Adrenal gland (tissue), 5 donors: ENCODE measurements at regions not wholly inside any gene's neighbourhood (a gene's known extent, or its start where the extent isn't known, plus 50 kb on each side); places are given as distances from the start of the nearest gene placed in this dataset.

ENCODE experiments used
- POLR2A ChIP-seq, 2 donors: fragments of 450-650 bp; IDR thresholded peaks; one replicate each; pipeline ENCODE4 v1.6.1; 2017; ENCODE audit warnings: antibody characterized with exemption in 2 of 2, mild to moderate bottlenecking in 2 of 2, moderate library complexity in 1 of 2
- TF ChIP-seq, protein P1 (sequence below), 6 experiments: fragments of 450-650 bp in 4 of 6; fragments of 200-600 bp in 2 of 6; sonication (generic) in 1 of 6; IDR thresholded peaks; 1 replicate in 5 of 6; 2 replicates in 1 of 6; pipeline versions ENCODE4 v1.5.1 to v1.8.0; 2016 to 2021; ENCODE audit warnings: antibody characterized with exemption in 6 of 6, mild to moderate bottlenecking in 2 of 6, moderate library complexity in 1 of 6
- donor health status: DM: no; HTN: no; CAD: no.

DNA sequence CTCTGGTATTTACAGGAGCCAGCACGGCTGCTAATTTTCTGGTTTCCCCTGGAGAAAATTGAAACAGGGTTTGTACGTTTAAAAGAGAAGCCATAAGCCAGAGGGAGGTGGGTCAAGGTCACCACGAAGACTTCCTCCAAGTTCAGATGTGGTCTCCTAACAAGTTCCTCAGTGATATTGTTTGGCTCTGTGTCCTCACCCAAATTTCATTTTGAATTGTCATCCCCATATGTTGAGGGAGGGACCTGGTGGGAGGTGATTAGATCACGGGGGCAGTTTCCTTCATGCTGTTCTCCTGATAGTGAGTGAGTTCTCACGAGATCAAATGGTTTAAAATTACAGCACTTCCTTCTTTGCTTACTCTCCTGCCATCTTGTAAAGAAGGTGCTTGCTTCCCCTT, 295.4 kb upstream of the DAB1 start:
- no peak for TF ChIP-seq POLR2A (IDR thresholded peaks at IDR 0.05)
- TF ChIP-seq, protein P1, sequence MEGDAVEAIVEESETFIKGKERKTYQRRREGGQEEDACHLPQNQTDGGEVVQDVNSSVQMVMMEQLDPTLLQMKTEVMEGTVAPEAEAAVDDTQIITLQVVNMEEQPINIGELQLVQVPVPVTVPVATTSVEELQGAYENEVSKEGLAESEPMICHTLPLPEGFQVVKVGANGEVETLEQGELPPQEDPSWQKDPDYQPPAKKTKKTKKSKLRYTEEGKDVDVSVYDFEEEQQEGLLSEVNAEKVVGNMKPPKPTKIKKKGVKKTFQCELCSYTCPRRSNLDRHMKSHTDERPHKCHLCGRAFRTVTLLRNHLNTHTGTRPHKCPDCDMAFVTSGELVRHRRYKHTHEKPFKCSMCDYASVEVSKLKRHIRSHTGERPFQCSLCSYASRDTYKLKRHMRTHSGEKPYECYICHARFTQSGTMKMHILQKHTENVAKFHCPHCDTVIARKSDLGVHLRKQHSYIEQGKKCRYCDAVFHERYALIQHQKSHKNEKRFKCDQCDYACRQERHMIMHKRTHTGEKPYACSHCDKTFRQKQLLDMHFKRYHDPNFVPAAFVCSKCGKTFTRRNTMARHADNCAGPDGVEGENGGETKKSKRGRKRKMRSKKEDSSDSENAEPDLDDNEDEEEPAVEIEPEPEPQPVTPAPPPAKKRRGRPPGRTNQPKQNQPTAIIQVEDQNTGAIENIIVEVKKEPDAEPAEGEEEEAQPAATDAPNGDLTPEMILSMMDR (IDR thresholded peaks at IDR 0.05), result no peak
